LoVo (cell line): ENCODE measurements at regions not wholly inside any gene's neighbourhood (a gene's known extent, or its start where the extent isn't known, plus 50 kb on each side); places are given as distances from the start of the nearest gene placed in this dataset.
A peak's percentile ranks its signal among the peaks of the same experiment; 100 is the strongest.

Experiments
- DNase-seq: peaks from one replicate; pipeline ENCODE4 v3.0.0-alpha.2; 2016; ENCODE audit warnings: low spot score

DNA sequence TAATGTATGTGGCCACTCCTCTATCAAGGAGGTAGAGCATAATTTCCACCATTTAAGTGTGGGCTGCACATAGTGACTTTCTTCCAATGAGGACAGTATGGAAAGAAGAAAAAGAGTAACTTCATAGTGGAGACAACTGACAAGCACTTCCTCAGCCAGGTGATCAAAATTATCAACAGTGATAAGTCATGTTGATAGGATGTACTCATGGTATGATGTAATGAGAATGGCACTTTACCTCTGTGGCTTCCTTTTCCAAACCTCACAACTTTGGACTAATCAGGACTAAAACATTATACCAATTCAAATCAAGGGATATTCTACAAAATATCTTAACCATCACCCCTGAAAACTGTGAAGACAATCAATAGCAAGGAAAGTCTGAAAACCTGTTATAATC, 302.3 kb upstream of the CITED2 start:
- DNase-seq: no peak

- no peak for DNase-seq
Measured at GRCh38 chr6:139666284-139666683, 291.8 kb upstream of the CITED2 start.

DNA sequence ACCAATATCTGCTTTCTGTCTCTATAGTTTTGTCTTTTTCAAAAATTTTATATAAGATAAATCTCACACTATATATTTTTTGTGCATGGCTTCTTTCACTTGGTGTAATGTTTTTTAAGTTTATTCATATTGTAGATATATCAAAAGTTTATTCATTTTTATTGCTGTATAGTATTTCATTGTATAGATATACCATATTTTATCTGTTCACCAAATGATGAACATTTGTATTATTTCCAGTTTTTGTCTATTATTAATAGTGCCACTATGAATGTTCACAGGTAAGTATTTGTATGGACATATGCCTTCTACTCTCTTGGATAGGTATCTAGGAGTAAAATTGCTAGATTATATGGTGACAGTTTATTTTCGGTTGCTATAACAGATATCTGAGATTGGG, 289.5 kb upstream of the CITED2 start:
- DNase-seq: no peak

GRCh38 chr6:139659711-139660110, 285.3 kb upstream of the CITED2 start:
- DNase-seq: no peak

- no peak for DNase-seq
Measured at GRCh38 chr6:139659196-139659595, 284.7 kb upstream of the CITED2 start.

DNA sequence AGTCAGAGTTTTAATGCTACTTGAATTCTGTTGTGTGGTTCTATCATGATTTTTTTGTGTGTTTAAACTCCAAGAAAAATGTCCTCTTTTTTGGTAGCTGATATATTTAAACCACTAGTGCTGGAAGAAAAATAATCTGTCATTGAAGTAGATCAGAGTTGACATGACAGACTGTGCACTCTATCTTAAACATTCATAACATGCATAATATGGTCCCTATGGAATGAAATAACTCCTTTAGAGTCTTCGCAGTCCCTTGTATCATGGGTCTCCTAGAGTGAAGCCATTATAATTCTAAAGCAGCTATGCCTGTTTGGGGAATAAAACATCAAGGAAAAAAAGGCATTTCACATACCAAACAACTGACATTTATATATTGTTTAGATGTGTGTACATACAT, 282.7 kb upstream of the CITED2 start:
- DNase-seq: no peak

DNA sequence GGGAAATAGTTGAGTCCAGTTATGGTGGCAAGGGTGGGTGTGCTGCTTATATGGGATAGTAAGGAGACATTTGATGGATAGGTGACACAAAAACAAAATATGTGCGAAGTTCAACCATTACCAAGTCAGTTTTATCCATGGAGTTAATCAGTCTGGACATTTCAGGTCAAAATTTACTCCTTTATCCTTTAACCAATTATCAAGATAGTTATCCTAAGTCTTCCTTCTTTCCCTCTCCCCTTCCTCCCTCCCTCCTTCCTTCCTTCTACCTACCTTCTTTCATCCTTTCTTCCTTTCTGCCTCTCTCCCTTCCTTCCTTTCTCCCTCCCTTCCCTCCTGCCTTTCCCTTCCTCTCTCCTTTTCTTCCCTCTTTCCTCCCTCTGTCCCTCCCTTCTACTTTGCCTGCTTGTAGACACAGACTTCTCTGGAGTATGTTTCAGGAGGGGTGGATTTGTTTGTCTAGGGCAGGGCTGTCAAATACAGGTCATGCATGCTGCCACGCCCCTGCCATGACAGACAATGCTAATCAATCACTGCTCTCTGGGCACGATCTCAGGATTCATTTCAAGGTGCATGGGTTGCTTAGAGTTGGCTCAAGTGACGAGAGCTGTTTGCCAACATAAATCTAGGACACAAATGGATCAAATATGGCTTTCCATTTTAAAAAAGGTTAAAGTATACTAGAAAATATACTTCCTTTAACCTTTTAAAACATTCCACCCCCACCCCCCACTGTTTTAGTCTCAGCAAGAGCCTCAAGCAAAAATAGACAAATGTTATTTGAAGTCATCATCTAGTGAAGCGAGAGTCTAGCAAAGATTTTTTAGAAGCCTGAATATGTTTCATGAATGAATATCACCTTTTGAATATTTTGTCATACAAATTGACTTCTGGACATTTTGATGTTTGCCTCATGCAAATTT, 281.6 kb upstream of the CITED2 start:
- DNase-seq: peak; percentile 59

DNA sequence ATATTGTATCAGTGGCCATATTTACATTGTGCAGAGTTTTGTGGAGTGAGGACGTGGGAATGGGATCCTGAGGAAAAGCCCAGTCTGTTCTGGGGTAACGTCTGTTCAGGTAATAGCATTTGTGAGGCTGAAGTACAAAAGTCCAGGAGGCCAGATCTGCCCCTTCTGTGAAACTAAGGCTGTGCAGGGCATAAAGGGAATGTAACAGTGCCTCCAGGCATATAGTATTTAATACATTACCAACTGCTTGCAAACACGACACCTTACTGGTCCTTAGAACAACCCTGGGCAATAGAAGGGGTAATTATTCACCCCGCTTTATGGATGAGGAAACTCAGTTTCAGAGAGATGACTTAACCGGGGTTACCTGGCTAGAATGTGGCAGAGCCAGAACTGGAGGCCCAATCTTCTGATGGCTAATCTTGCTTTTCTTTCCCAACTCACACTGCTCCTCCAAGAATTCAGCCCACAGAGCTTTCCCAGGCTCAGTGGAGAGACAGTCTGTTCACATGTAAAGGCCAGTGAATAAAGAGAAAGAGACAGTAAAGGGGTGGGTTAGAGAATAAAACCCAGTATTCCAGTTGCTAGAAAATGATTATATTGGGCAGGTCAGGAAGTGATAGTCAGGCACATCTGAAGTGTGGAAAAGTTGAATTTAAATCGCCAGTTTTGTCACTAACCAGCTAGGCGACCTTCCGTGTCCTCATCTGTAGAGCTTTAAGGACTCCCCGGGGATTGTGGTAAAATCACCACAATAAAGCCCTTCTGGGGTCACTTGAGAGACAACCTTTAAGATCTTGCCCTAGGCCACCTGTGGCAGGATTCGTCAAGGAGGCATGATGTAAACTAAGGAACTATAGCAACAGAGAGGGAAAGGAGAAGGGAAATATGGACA, 280.7 kb upstream of the CITED2 start:
- no peak for DNase-seq

DNA sequence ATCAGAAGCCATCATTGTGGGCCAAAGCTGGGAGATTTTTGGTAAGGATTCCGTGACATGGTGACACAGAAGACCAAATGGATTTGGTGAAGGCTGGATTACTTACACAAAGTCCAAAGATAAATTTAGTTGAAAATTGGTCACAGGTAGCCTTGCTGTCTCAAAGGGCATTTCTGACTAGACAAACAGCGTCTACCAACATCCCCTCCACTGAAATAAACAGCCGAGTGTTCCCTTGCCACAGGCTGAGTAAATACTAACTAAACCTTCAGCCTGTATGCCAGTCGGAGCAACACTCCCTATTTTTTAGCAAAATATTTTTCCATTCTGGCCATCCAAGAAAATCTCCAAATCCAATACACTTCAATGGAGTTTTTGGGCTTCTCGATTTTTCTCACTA, 279.9 kb upstream of the CITED2 start:
- no peak for DNase-seq

DNA sequence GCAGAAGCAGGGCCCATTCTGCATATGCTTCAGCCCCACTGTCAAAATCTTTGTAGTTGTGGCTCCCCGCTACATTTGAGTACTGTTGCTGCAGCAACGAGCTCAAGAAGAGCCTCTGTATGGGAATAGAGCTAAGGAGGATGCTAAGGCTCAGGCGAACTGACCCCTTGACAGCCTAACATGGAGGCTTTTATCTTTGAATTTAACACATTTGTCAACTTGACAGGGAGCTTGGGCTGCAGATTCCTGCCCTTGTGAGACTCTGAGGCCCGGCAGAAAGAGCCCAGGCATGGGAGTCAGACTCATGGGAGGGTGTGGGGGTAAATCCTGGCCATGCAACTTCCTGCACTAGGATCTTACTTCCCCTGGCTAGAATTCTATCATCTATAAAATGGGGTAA, 278.7 kb upstream of the CITED2 start:
- DNase-seq: no peak

DNA sequence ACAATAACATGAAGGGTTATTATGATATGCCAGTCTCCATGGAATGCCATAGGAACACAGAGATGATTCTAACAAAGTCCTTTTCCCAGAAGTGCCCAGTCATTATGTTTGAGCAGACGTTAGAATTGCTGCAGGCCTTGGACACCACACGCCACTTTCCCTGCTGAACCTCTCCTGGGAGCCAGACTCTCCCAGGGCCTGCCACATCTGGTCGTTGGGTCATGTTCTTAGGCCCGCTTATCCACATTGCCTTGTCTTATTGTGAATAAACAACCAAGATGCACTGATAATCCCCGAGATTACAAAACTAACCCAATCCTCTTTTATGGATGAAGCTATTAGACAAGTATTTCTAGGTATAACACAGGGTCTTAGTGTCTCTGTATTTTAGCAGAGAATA, 276.5 kb upstream of the CITED2 start:
- DNase-seq: no peak

DNA sequence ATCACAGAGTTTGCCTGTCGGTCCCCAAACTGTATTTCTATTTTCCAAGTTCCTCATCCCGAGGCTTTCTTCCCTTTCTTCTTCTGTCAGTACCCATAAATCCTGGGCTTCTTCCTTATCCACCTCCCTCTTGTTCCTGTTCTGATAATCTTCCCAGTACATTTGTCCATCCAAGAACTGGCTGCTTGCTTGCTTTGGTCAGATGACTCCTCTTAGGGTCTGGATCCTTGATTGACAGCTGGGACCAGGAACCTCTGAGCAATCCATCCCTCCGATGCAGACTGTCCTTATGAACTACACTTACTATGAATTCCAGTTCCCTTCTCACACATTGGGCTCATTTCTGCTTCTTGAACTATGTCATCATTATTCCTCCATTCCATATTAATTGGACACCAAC, 275.3 kb upstream of the CITED2 start:
- DNase-seq: no peak

- DNase-seq: no peak
Measured at GRCh38 chr6:139649128-139649527, 274.7 kb upstream of the CITED2 start.

GRCh38 chr6:139648430-139649000, 274.1 kb upstream of the CITED2 start:
- DNase-seq: no peak

DNA sequence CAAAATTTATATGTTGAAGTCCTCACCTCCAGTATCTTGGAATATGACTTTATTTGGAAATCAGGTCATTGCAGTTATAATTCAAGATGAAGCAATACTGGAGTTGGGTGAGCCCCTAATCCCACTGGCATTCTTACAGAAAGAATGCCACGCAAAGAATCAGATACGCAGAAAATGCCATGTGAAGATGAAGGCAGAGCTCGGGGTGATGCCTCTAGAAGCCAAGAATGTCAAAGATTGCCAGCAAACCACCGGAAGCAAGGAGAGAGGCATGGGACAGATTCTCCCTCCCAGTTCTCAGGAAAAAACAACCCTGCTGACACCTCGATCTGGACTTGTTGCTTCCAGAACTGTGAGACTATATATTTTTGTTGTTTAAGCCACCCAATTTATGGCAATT, 273.4 kb upstream of the CITED2 start:
- DNase-seq: no peak

- DNase-seq: no peak
Measured at GRCh38 chr6:139647016-139647415, 272.6 kb upstream of the CITED2 start.

DNA sequence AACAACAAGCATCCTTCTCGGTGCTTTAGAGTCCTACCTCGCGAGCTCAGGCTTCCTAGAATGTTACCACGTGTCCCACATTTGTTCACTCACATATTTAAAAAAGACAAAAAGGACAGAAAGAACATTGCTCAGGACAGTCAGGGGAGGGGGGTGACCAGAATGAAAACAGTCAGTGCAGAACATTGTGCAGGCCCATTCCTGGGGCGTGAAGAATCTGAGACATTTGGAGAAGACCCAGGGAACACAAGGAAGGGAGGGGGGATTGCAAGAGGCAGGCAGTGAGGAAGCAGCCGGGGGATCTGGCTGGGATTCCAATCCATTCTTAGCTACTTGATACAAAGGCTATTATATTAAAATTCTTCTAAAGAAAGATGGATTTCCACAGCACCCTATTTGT, 270.4 kb upstream of the CITED2 start:
- no peak for DNase-seq

- DNase-seq: no peak
Measured at GRCh38 chr6:139643986-139644385, 269.5 kb upstream of the CITED2 start.

GRCh38 chr6:139642346-139642745, 267.9 kb upstream of the CITED2 start:
- no peak for DNase-seq

DNA sequence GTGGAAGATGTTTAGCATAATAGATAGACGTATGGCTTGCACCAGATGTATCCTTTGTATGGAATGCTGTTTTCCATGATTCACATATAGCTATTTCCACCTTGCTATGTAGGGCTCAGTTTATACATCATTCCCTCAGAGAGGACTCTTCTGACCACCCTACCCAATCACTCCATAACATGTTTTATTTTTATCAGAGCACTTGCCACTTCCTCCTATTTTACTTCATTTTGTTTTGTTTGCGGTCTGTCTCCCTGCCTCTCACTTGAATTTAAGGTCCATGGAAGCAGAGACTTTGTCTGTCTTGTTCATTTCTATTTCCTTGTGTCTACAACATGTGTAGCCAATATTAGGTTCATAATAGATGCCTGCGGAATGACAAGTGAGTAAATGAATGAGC, 266.9 kb upstream of the CITED2 start:
- no peak for DNase-seq

DNA sequence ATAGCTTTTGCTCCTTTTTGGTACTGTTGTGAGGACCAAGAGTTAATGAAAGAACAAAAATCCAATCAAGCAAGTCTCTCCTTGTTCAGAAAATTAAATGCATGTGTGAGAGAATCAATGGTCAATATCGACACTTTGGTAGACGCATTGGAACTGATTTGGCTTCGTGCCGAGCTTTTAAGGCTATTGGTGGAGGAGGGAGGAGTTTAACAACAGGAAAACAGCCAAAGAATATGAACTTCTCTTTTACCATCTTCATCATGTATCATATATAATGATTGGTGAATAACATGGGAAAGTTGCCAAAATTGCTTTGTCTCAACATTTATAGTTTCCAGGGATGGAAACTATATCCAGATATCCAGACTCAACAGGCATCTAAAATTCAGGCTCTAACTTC, 266.5 kb upstream of the CITED2 start:
- no peak for DNase-seq

- DNase-seq: no peak
Measured at GRCh38 chr6:139640448-139640847, 266.0 kb upstream of the CITED2 start.

- no peak for DNase-seq
Measured at GRCh38 chr6:139639507-139639906, 265.1 kb upstream of the CITED2 start.
